ENCODE measurements at regions not wholly inside any gene's neighbourhood (a gene's known extent, or its start where the extent isn't known, plus 50 kb on each side); places are given as distances from the start of the nearest gene placed in this dataset.

DNA sequence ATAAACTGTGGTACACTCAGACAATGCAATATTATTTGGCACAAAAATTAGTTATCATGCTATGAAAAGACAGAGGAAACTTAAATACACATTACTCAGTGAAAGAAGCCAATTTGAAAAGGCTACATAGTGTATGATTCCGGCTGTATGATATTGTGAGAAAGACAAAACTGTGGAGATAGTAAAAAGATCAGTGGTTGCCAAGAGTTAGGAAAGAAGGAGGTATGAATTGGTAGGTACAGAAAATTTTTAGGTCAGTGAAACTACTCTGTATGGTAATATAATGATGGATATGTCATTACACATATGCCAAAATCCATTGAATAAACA, 458.8 kb upstream of the CBLB start:
- TF ChIP-seq, protein P1, sequence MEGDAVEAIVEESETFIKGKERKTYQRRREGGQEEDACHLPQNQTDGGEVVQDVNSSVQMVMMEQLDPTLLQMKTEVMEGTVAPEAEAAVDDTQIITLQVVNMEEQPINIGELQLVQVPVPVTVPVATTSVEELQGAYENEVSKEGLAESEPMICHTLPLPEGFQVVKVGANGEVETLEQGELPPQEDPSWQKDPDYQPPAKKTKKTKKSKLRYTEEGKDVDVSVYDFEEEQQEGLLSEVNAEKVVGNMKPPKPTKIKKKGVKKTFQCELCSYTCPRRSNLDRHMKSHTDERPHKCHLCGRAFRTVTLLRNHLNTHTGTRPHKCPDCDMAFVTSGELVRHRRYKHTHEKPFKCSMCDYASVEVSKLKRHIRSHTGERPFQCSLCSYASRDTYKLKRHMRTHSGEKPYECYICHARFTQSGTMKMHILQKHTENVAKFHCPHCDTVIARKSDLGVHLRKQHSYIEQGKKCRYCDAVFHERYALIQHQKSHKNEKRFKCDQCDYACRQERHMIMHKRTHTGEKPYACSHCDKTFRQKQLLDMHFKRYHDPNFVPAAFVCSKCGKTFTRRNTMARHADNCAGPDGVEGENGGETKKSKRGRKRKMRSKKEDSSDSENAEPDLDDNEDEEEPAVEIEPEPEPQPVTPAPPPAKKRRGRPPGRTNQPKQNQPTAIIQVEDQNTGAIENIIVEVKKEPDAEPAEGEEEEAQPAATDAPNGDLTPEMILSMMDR (IDR thresholded peaks at IDR 0.05; ENCODE audit: borderline replicate concordance, extremely low read depth, low read length, poor library complexity, severe bottlenecking), result no peak
- TF ChIP-seq EZH2 (IDR thresholded peaks at IDR 0.05; ENCODE audit: borderline replicate concordance, low read depth, low read length, severe bottlenecking), result no peak
- Histone ChIP-seq H3K9ac (ENCODE audit: low read depth, low read length) (no peak overlapping the region), H3K36me3 (ENCODE audit: insufficient read depth, low read length) (no peaks in the 10 kb centered on the region), H4K20me1 (ENCODE audit: insufficient read depth, low read length) (no peaks in the 10 kb centered on the region), H3K27ac (ENCODE audit: low read length) (no peak overlapping the region; the same call in 1 of the 2 replicates), H3K4me2 (ENCODE audit: insufficient read depth, low read length) (no peak overlapping the region), H3K4me1 (ENCODE audit: insufficient read depth, low read length) (peaks cover 11% of the 10 kb centered on the region), H3K79me2 (ENCODE audit: insufficient read depth, low read length) (no peaks in the 10 kb centered on the region), H2AFZ (ENCODE audit: low read depth, low read length) (no peak overlapping the region), H3K9me3 (ENCODE audit: insufficient read depth, low read length, severe bottlenecking) (peaks cover 10% of the 10 kb centered on the region), H3K4me3 (ENCODE audit: low read depth in 1 of 2, low read length in 2 of 2) (no peak overlapping the region), H3K27me3 (ENCODE audit: insufficient read depth, low read length, poor library complexity) (no peaks in the 10 kb centered on the region)
- DNase-seq (no peak), ATAC-seq (ENCODE audit: insufficient read depth, low read depth) (no peak)

DNA sequence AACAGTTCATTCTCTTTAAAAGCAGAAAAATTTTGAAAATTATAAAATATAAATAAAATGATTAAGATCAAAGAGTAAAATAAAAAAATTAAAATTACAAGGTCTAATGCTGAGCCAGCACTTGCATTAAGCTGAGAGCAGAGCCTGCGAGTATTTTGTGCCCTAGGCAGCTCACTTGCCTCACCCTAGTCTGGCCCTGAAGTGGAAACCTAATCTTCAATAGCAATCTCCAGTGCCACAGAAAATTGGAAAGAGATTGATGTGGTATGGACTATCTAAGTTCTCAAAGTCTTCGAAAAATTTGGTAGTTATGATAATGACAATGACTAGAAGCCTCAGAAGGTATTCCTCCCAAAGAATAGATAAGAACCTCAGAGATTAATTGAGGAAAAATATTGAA, 459.4 kb upstream of the CBLB start:
- no peak for DNase-seq
- Histone ChIP-seq H2AFZ (ENCODE audit: low read depth, low read length) (no peak overlapping the region), H4K20me1 (ENCODE audit: insufficient read depth, low read length) (no peaks in the 10 kb centered on the region), H3K9ac (ENCODE audit: low read depth, low read length) (no peak overlapping the region), H3K79me2 (ENCODE audit: insufficient read depth, low read length) (no peaks in the 10 kb centered on the region), H3K4me1 (ENCODE audit: insufficient read depth, low read length) (peaks cover 11% of the 10 kb centered on the region), H3K9me3 (ENCODE audit: insufficient read depth, low read length, severe bottlenecking) (peaks cover 10% of the 10 kb centered on the region), H3K4me2 (ENCODE audit: insufficient read depth, low read length) (no peak overlapping the region), H3K27ac (ENCODE audit: low read length) (no peak overlapping the region), H3K4me3 (ENCODE audit: low read depth in 1 of 2, low read length in 2 of 2) (no peak overlapping the region), H3K27me3 (ENCODE audit: insufficient read depth, low read length, poor library complexity) (no peaks in the 10 kb centered on the region), H3K36me3 (ENCODE audit: insufficient read depth, low read length) (no peaks in the 10 kb centered on the region)
- peak; percentile 80 for ATAC-seq (ENCODE audit: insufficient read depth, low read depth)
- no peak for TF ChIP-seq EZH2 (IDR thresholded peaks at IDR 0.05; ENCODE audit: borderline replicate concordance, low read depth, low read length, severe bottlenecking)
- TF ChIP-seq, protein P1 (IDR thresholded peaks at IDR 0.05; ENCODE audit: borderline replicate concordance, extremely low read depth, low read length, poor library complexity, severe bottlenecking), result no peak

DNA sequence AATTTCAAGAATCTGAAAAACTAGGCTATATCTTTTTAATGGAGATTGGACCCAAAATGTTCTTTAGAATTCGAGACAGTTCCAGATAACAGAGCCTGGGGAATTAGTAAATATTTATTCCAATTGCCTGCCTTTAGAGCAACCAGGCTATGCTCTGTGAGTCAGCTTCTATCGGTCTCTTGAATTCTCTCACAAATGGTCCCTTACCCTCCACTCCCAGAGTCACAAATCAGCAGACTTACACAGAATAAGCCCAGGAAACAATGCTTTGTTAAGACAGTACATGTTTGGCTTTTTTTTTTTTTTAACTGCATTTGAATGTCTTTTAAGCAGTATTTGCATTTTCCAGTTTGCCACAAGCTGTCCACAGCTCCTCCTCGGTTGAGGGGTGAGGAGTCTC, 460.7 kb upstream of the CBLB start:
- Histone ChIP-seq H2AFZ (ENCODE audit: low read depth, low read length) (no peak overlapping the region), H3K27me3 (ENCODE audit: insufficient read depth, low read length, poor library complexity) (no peaks in the 10 kb centered on the region), H4K20me1 (ENCODE audit: insufficient read depth, low read length) (no peaks in the 10 kb centered on the region), H3K4me3 (ENCODE audit: low read depth in 1 of 2, low read length in 2 of 2) (no peak overlapping the region), H3K4me2 (ENCODE audit: insufficient read depth, low read length) (no peak overlapping the region), H3K79me2 (ENCODE audit: insufficient read depth, low read length) (no peaks in the 10 kb centered on the region), H3K9ac (ENCODE audit: low read depth, low read length) (no peak overlapping the region), H3K4me1 (ENCODE audit: insufficient read depth, low read length) (peaks cover 11% of the 10 kb centered on the region), H3K27ac (ENCODE audit: low read length) (no peak overlapping the region), H3K36me3 (ENCODE audit: insufficient read depth, low read length) (no peaks in the 10 kb centered on the region), H3K9me3 (ENCODE audit: insufficient read depth, low read length, severe bottlenecking) (peaks cover 1% of the 10 kb centered on the region)
- ATAC-seq (ENCODE audit: insufficient read depth, low read depth), result no peak
- TF ChIP-seq EZH2 (IDR thresholded peaks at IDR 0.05; ENCODE audit: borderline replicate concordance, low read depth, low read length, severe bottlenecking), result no peak
- TF ChIP-seq, protein P1 (IDR thresholded peaks at IDR 0.05; ENCODE audit: borderline replicate concordance, extremely low read depth, low read length, poor library complexity, severe bottlenecking), result no peak
- no peak for DNase-seq

DNA sequence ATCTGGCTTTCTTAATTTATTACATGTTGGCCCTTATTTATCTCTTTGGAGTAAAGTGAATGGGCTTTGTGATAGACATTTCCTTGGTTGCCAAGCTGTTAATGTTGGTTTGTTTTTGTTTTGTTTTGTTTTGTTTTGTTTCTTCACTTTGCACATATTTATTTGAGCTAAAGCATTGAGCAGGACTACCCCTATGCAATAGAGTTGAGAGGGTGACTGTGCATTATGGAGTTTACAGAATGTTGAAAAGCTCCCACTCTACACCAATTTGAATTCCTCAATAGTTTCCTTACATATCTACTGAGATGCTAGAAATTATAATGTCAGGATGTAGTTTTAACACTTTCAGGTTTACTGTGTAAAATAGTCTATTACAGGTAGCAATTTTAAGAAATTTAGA, 462.8 kb upstream of the CBLB start:
- TF ChIP-seq EZH2 (IDR thresholded peaks at IDR 0.05; ENCODE audit: borderline replicate concordance, low read depth, low read length, severe bottlenecking), result no peak
- TF ChIP-seq, protein P1 (IDR thresholded peaks at IDR 0.05; ENCODE audit: borderline replicate concordance, extremely low read depth, low read length, poor library complexity, severe bottlenecking), result no peak
- no peaks in the 10 kb centered on the region for H4K20me1 ChIP-seq (ENCODE audit: insufficient read depth, low read length)
- H2AFZ ChIP-seq (ENCODE audit: low read depth, low read length), result no peak overlapping the region
- no peaks in the 10 kb centered on the region for H3K79me2 ChIP-seq (ENCODE audit: insufficient read depth, low read length)
- H3K27ac ChIP-seq (ENCODE audit: low read length), result no peak overlapping the region
- no peak overlapping the region for H3K4me3 ChIP-seq (ENCODE audit: low read depth in 1 of 2, low read length in 2 of 2)
- no peak overlapping the region for H3K4me2 ChIP-seq (ENCODE audit: insufficient read depth, low read length)
- H3K4me1 ChIP-seq (ENCODE audit: insufficient read depth, low read length), result peaks cover 11% of the 10 kb centered on the region
- H3K27me3 ChIP-seq (ENCODE audit: insufficient read depth, low read length, poor library complexity), result no peaks in the 10 kb centered on the region
- ATAC-seq (ENCODE audit: insufficient read depth, low read depth) (no peak), DNase-seq (no peak)
- no peaks in the 10 kb centered on the region for H3K36me3 ChIP-seq (ENCODE audit: insufficient read depth, low read length)
- no peaks in the 10 kb centered on the region for H3K9me3 ChIP-seq (ENCODE audit: insufficient read depth, low read length, severe bottlenecking)
- H3K9ac ChIP-seq (ENCODE audit: low read depth, low read length), result no peak overlapping the region
